ENCODE measurements at regions not wholly inside any gene's neighbourhood (a gene's known extent, or its start where the extent isn't known, plus 50 kb on each side); places are given as distances from the start of the nearest gene placed in this dataset.

DNA sequence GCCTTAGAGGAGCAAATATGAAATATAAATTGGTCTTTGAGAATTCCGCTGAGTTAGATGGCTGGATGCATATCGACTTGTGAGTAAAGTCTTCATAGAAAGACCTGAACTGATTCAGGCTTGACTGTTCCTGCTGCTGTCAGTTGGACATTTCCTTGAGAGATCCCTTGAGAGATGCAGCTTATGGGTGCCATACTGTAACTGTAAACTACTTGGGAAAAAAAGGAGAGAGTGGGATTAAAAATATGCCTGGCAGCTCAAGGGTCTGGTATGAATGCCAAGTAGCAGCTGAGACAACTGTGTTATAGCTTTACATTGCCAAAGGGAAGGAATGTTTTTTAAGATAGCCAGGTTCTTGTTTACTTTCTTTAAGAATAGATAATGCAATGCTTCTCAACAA is 926.6 kb downstream of the EPHA3 start:
- no peak overlapping the region for H3K27ac ChIP-seq
- no peak for TF ChIP-seq CTCF (IDR thresholded peaks at IDR 0.05)
- DNase-seq (ENCODE audit: low spot score): no peak

DNA sequence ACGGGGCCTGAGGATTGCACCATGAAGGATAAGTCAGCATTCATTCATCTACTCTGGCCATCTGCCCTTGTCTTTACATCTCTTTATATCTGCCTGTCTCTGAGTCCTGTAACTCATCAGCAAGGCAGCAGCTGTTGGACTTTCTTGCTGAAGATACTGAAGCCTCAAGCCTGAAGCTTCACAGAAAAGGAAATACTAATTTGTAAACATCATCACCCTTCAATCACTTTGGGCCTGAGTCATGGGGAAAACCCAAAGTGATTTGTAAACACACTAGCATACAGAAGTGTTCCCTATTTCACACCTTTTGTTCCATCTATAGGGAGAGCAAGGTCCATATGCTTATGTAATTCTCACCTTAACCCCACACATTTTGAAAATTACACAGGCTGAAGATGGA is 928.2 kb downstream of the EPHA3 start:
- no peak overlapping the region for H3K4me3 ChIP-seq
- DNase-seq (ENCODE audit: low spot score): no peak
- no peak for TF ChIP-seq CTCF (IDR thresholded peaks at IDR 0.05)
- no peak overlapping the region for H3K27ac ChIP-seq

More for the DNA sequence above, 926.6 kb downstream of the EPHA3 start:
- H3K4me3 ChIP-seq: no peak overlapping the region

GRCh38 chr3:90036939-90037469 is 929.6 kb downstream of the EPHA3 start:
- DNase-seq (ENCODE audit: low spot score): no peak
- no peak for TF ChIP-seq CTCF (IDR thresholded peaks at IDR 0.05)
- no peak overlapping the region for H3K27ac ChIP-seq

DNA sequence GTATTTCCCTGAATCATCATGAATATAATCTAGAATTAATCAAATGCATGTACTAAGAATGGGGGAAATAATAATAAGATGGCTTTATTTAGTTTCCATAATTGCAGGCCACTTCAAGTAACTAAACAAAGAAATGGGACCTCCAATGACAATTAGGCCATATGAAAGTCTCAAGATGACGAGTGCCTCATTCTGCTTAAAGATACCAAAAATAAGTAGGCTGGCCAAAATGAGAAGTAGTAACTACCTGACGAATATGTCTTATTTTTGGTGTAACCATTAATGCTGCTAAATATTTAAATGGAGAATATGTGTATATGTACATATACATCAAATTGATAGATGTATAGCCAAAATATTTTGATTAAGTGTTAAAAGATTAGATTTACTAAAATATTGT is 932.6 kb downstream of the EPHA3 start:
- no peak overlapping the region for H3K4me3 ChIP-seq
- no peak for DNase-seq (ENCODE audit: low spot score)
- TF ChIP-seq CTCF (IDR thresholded peaks at IDR 0.05): no peak
- H3K27ac ChIP-seq: no peak overlapping the region

More at GRCh38 chr3:90036939-90037469, 929.6 kb downstream of the EPHA3 start:
- H3K4me3 ChIP-seq: no peak overlapping the region

GRCh38 chr3:90040554-90040953 is 933.1 kb downstream of the EPHA3 start:
- no peak for DNase-seq (ENCODE audit: low spot score)
- Histone ChIP-seq H3K4me3 (no peak overlapping the region), H3K27ac (no peak overlapping the region)
- TF ChIP-seq CTCF (IDR thresholded peaks at IDR 0.05): no peak

DNA sequence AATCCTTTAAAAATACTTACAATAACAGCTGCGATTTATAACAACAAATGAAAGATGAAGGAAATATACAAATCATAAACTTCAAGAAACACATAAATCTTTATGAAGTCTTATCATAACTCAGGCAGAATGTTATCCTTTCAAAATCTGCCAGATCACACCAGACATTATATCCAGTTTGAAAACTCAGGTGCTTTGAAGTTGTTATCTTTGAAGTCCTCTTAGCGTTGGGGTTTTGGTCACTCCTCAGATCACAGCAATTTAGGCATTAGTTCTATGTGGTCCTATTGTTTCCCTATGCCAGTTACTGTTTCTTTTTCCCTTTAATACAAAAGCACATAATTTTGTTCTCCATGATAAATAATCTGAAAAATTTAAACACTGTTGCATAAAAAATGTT is 934.6 kb downstream of the EPHA3 start:
- no peak overlapping the region for H3K27ac ChIP-seq

More for the DNA sequence above, 934.6 kb downstream of the EPHA3 start:
- H3K4me3 ChIP-seq: no peak overlapping the region
- no peak for TF ChIP-seq CTCF (IDR thresholded peaks at IDR 0.05)
- DNase-seq (ENCODE audit: low spot score): no peak

Measured in coronary artery (tissue), 2 donors.